Mesenchymal stem cell (in vitro differentiated cells and primary cell): ENCODE measurements at regions not wholly inside any gene's neighbourhood (a gene's known extent, or its start where the extent isn't known, plus 50 kb on each side); places are given as distances from the start of the nearest gene placed in this dataset.

Experiments
- DNase-seq: peaks from one replicate; pipeline ENCODE4 v3.0.0-alpha.2; 2013
- H2AFZ ChIP-seq: one replicate; pipeline ENCODE4 v1.6.1; 2013; ENCODE audit warnings: low read depth, mild to moderate bottlenecking, control low read depth, inconsistent platforms, low read length, moderate library complexity
- H2AK5ac ChIP-seq: 2 replicates; pipeline ENCODE4 v1.6.1; 2013; ENCODE audit warnings: low read length, moderate library complexity, mild to moderate bottlenecking, inconsistent platforms; ENCODE audit not compliant: severe bottlenecking
- H2BK120ac ChIP-seq: one replicate; pipeline ENCODE4 v1.6.1; 2013; ENCODE audit warnings: low read depth, mild to moderate bottlenecking, inconsistent platforms, low read length, moderate library complexity
- H2BK12ac ChIP-seq, 2 experiments: one replicate each; pipeline ENCODE4 v1.6.1; 2013; ENCODE audit warnings: inconsistent platforms in 2 of 2, low read length in 2 of 2, mild to moderate bottlenecking in 2 of 2, moderate library complexity in 2 of 2, control low read depth in 1 of 2
- H2BK15ac ChIP-seq: one replicate; pipeline ENCODE4 v1.6.1; 2013; ENCODE audit warnings: mild to moderate bottlenecking, low read depth, inconsistent platforms; ENCODE audit not compliant: poor library complexity, severe bottlenecking
- H2BK5ac ChIP-seq: 2 replicates; pipeline ENCODE4 v1.6.1; 2013; ENCODE audit warnings: low read depth, mild to moderate bottlenecking, low read length, control low read depth, inconsistent platforms; ENCODE audit not compliant: poor library complexity, severe bottlenecking
- H3K14ac ChIP-seq, 2 experiments: one replicate each; pipeline ENCODE4 v1.6.1; 2013; ENCODE audit warnings: inconsistent platforms in 2 of 2, low read length in 2 of 2, control low read depth in 1 of 2, mild to moderate bottlenecking in 1 of 2, moderate library complexity in 1 of 2
- H3K18ac ChIP-seq, 2 experiments: one replicate each; pipeline ENCODE4 v1.6.1; 2013; ENCODE audit warnings: inconsistent platforms in 2 of 2, low read length in 2 of 2, control low read depth in 1 of 2, low read depth in 1 of 2, mild to moderate bottlenecking in 1 of 2
- H3K23ac ChIP-seq, 2 experiments: one replicate each; pipeline ENCODE4 v1.6.1; 2013; ENCODE audit warnings: inconsistent platforms in 2 of 2, low read length in 2 of 2, mild to moderate bottlenecking in 2 of 2, moderate library complexity in 2 of 2, control low read depth in 1 of 2
- H3K27ac ChIP-seq: 2 replicates; pipeline ENCODE4 v1.5.1; 2013; ENCODE audit warnings: mild to moderate bottlenecking, moderate library complexity, low read length, control low read depth, inconsistent platforms; ENCODE audit not compliant: poor library complexity, severe bottlenecking
- H3K27me3 ChIP-seq, 2 experiments: 2 replicates each; pipeline versions ENCODE4 v1.6.1 to v1.7.0; 2013; ENCODE audit warnings: low read length in 2 of 2, mild to moderate bottlenecking in 2 of 2, moderate library complexity in 2 of 2, control low read depth in 1 of 2, inconsistent platforms in 1 of 2; ENCODE audit not compliant: control insufficient read depth in 1 of 2, insufficient read depth in 1 of 2
- H3K36me3 ChIP-seq, 2 experiments: 2 replicates each; pipeline versions ENCODE4 v1.6.1 to v1.7.0; 2013; ENCODE audit warnings: low read length in 2 of 2, control low read depth in 1 of 2, inconsistent platforms in 1 of 2, low read depth in 1 of 2, mild to moderate bottlenecking in 1 of 2; ENCODE audit not compliant: insufficient read depth in 2 of 2, control insufficient read depth in 1 of 2
- H3K4ac ChIP-seq, 2 experiments: one replicate each; pipeline ENCODE4 v1.6.1; 2013; ENCODE audit warnings: inconsistent platforms in 2 of 2, low read length in 2 of 2, mild to moderate bottlenecking in 2 of 2, moderate library complexity in 2 of 2, control low read depth in 1 of 2, low read depth in 1 of 2
- H3K4me1 ChIP-seq: 2 replicates; pipeline ENCODE4 v1.6.1; 2013; ENCODE audit warnings: low read depth, low read length, control low read depth; ENCODE audit not compliant: control insufficient read depth, insufficient read depth
- H3K4me2 ChIP-seq: 2 replicates; pipeline ENCODE4 v1.6.1; 2013; ENCODE audit warnings: low read length, mild to moderate bottlenecking, inconsistent platforms; ENCODE audit not compliant: poor library complexity, severe bottlenecking
- H3K4me3 ChIP-seq, 2 experiments: 2 replicates each; pipeline versions ENCODE4 v1.5.1 to v1.7.0; 2013; ENCODE audit warnings: low read length in 2 of 2, mild to moderate bottlenecking in 2 of 2, control low read depth in 1 of 2, low read depth in 1 of 2; ENCODE audit not compliant: insufficient read depth in 1 of 2
- H3K79me1 ChIP-seq: replicated peaks from 2 replicates; pipeline ENCODE4 v1.6.1; 2013; ENCODE audit warnings: mild to moderate bottlenecking, control low read depth, low read length, inconsistent platforms; ENCODE audit not compliant: poor library complexity, severe bottlenecking
- H3K9ac ChIP-seq: 2 replicates; pipeline ENCODE4 v1.7.0; 2013; ENCODE audit warnings: mild to moderate bottlenecking, low read length, moderate library complexity
- H3K9me3 ChIP-seq: 2 replicates; pipeline ENCODE4 v1.7.0; 2013; ENCODE audit warnings: mild to moderate bottlenecking, low read length; ENCODE audit not compliant: control insufficient read depth
- H4K8ac ChIP-seq: one replicate; pipeline ENCODE4 v1.6.1; 2013; ENCODE audit warnings: inconsistent platforms, mild to moderate bottlenecking, low read length, moderate library complexity
- H4K91ac ChIP-seq: one replicate; pipeline ENCODE4 v1.6.1; 2013; ENCODE audit warnings: mild to moderate bottlenecking, low read length, inconsistent platforms
- WGBS: methylation state at CpG from one replicate; pipeline ENCODE4 v1.1.7; 2013; ENCODE audit warnings: mixed read lengths; 5-methylcytosine and 5-hydroxymethylcytosine counted together

DNA sequence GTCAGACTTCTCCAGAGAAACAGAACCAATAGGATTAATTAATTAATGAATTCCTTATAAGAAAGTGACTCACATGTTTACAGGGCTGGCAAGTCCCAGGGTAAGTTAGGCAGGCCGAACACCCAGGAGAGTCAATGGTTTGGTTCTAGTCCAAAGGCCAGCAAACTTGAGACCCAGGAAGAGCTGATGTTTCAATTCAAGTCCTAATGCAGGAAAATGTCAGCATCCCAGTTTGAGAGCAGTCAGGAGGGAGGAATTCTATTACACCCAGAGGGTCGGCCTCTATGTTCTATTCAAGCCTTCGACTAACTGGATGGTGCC lies 466.0 kb downstream of the INSC start:
- Histone ChIP-seq H3K4me1 (no peaks in the 10 kb centered on the region), H3K4ac (no peak overlapping the region), H2BK15ac (no peak overlapping the region), H3K18ac (no peak overlapping the region), H2BK5ac (no peak overlapping the region), H4K91ac (no peak overlapping the region), H2BK120ac (no peak overlapping the region), H3K9ac (no peak overlapping the region), H3K14ac (no peak overlapping the region), H4K8ac (no peak overlapping the region), H2BK12ac (no peak overlapping the region), H3K27me3 (no peaks in the 10 kb centered on the region), H3K4me2 (no peak overlapping the region), H3K4me3 (no peak overlapping the region), H3K79me1 (no peaks in the 10 kb centered on the region), H3K36me3 (no peaks in the 10 kb centered on the region), H3K9me3 (no peaks in the 10 kb centered on the region), H2AK5ac (no peak overlapping the region), H3K23ac (no peak overlapping the region), H3K27ac (no peak overlapping the region), H2AFZ (no peak overlapping the region)
- no peak for DNase-seq
- WGBS = 93% methylated on average over 3 of the region's 3 CpGs

GRCh38 chr11:15584158-15584557 lies 469.4 kb downstream of the INSC start:
- H3K4me3 ChIP-seq = no peak overlapping the region
- no peak overlapping the region for H4K8ac ChIP-seq
- H2BK15ac ChIP-seq = no peak overlapping the region
- no peak overlapping the region for H3K9ac ChIP-seq
- H3K36me3 ChIP-seq = no peaks in the 10 kb centered on the region
- WGBS = 91% methylated on average over 5 of the region's 5 CpGs
- no peak overlapping the region for H3K23ac ChIP-seq
- no peak overlapping the region for H4K91ac ChIP-seq
- no peak overlapping the region for H2BK120ac ChIP-seq
- H2AFZ ChIP-seq = no peak overlapping the region
- no peak overlapping the region for H3K27ac ChIP-seq
- DNase-seq = no peak
- no peak overlapping the region for H3K4me2 ChIP-seq
- no peak overlapping the region for H2BK12ac ChIP-seq
- no peaks in the 10 kb centered on the region for H3K4me1 ChIP-seq
- H3K4ac ChIP-seq = no peak overlapping the region
- no peaks in the 10 kb centered on the region for H3K79me1 ChIP-seq
- H3K27me3 ChIP-seq = no peaks in the 10 kb centered on the region
- no peak overlapping the region for H2AK5ac ChIP-seq
- no peak overlapping the region for H2BK5ac ChIP-seq
- no peak overlapping the region for H3K18ac ChIP-seq
- no peaks in the 10 kb centered on the region for H3K9me3 ChIP-seq
- no peak overlapping the region for H3K14ac ChIP-seq

- Histone ChIP-seq H4K8ac (no peak overlapping the region), H3K4me1 (no peaks in the 10 kb centered on the region), H3K27ac (no peak overlapping the region), H3K4me3 (no peak overlapping the region), H2BK12ac (no peak overlapping the region), H2BK120ac (peak overlapping the region; percentile 4), H3K4ac (no peak overlapping the region), H3K14ac (no peak overlapping the region), H3K27me3 (no peaks in the 10 kb centered on the region), H2BK15ac (no peak overlapping the region), H3K9ac (no peak overlapping the region), H2BK5ac (no peak overlapping the region), H4K91ac (no peak overlapping the region), H3K18ac (no peak overlapping the region), H3K4me2 (no peak overlapping the region), H3K23ac (no peak overlapping the region), H3K9me3 (no peaks in the 10 kb centered on the region), H2AFZ (no peak overlapping the region), H2AK5ac (no peak overlapping the region), H3K79me1 (no peaks in the 10 kb centered on the region), H3K36me3 (no peaks in the 10 kb centered on the region)
- WGBS = 90% methylated on average over 1 of the region's 4 CpGs
- DNase-seq = no peak
Observed at GRCh38 chr11:15585602-15586331, 471.0 kb downstream of the INSC start.

GRCh38 chr11:15586741-15587473 lies 472.2 kb downstream of the INSC start:
- H4K8ac ChIP-seq = peak overlapping the region; percentile 42
- H2BK12ac ChIP-seq = peak overlapping the region in 1 of 2 experiments; percentile 42
- H2AK5ac ChIP-seq = no peak overlapping the region
- no peak overlapping the region for H3K23ac ChIP-seq
- H3K4me1 ChIP-seq = no peaks in the 10 kb centered on the region
- no peak overlapping the region for H3K4me3 ChIP-seq
- 88% methylated on average over 2 of the region's 2 CpGs for WGBS
- no peaks in the 10 kb centered on the region for H3K79me1 ChIP-seq
- no peak overlapping the region for H3K14ac ChIP-seq
- H3K36me3 ChIP-seq = no peaks in the 10 kb centered on the region
- no peak overlapping the region for H3K18ac ChIP-seq
- peak overlapping the region; percentile 19 for H2BK15ac ChIP-seq
- H3K9me3 ChIP-seq = no peaks in the 10 kb centered on the region
- H3K9ac ChIP-seq = no peak overlapping the region
- H3K27me3 ChIP-seq = no peaks in the 10 kb centered on the region
- no peak overlapping the region for H3K27ac ChIP-seq
- H3K4ac ChIP-seq = no peak overlapping the region
- no peak overlapping the region for H3K4me2 ChIP-seq
- H2BK5ac ChIP-seq = no peak overlapping the region
- H4K91ac ChIP-seq = no peak overlapping the region
- DNase-seq = no peak
- H2BK120ac ChIP-seq = no peak overlapping the region
- no peak overlapping the region for H2AFZ ChIP-seq
